GM21526 (cell line): ENCODE measurements at regions not wholly inside any gene's neighbourhood (a gene's known extent, or its start where the extent isn't known, plus 50 kb on each side); places are given as distances from the start of the nearest gene placed in this dataset.

Experiments
- ATAC-seq: cut with Tn5 transposase; IDR thresholded peaks from one replicate; pipeline ENCODE4 v1.9.1; 2021; ENCODE audit warnings: moderate library complexity; ENCODE audit not compliant: unreplicated experiment, low FRiP score

- no peak for ATAC-seq
Measured at GRCh38 chr2:236841389-236841788, 244.3 kb upstream of the COPS8 start.

- no peak for ATAC-seq
Measured at GRCh38 chr2:236843161-236843968, 242.3 kb upstream of the COPS8 start.

GRCh38 chr2:236844711-236845110 is 241.0 kb upstream of the COPS8 start:
- no peak for ATAC-seq

- ATAC-seq: no peak
Measured at GRCh38 chr2:236847023-236847422, 238.7 kb upstream of the COPS8 start.

GRCh38 chr2:236847538-236848263 is 238.0 kb upstream of the COPS8 start:
- no peak for ATAC-seq

GRCh38 chr2:236848501-236848900 is 237.2 kb upstream of the COPS8 start:
- no peak for ATAC-seq

- ATAC-seq: no peak
Measured at GRCh38 chr2:236849508-236849907, 236.2 kb upstream of the COPS8 start.

GRCh38 chr2:236849940-236850339 is 235.7 kb upstream of the COPS8 start:
- ATAC-seq: no peak

GRCh38 chr2:236851187-236851586 is 234.5 kb upstream of the COPS8 start:
- no peak for ATAC-seq

- no peak for ATAC-seq
Measured at GRCh38 chr2:236852100-236852976, 233.4 kb upstream of the COPS8 start.

GRCh38 chr2:236852977-236853374 is 232.7 kb upstream of the COPS8 start:
- ATAC-seq: no peak

- no peak for ATAC-seq
Measured at GRCh38 chr2:236853585-236854051, 232.1 kb upstream of the COPS8 start.

GRCh38 chr2:236855176-236855865 is 230.4 kb upstream of the COPS8 start:
- ATAC-seq: no peak

- ATAC-seq: no peak
Measured at GRCh38 chr2:236855866-236856847, 229.5 kb upstream of the COPS8 start.

- no peak for ATAC-seq
Measured at GRCh38 chr2:236856848-236857235, 228.8 kb upstream of the COPS8 start.

GRCh38 chr2:236857246-236857645 is 228.4 kb upstream of the COPS8 start:
- no peak for ATAC-seq

GRCh38 chr2:236857781-236858180 is 227.9 kb upstream of the COPS8 start:
- no peak for ATAC-seq

GRCh38 chr2:236858661-236859060 is 227.0 kb upstream of the COPS8 start:
- ATAC-seq: no peak

GRCh38 chr2:236859908-236860307 is 225.8 kb upstream of the COPS8 start:
- no peak for ATAC-seq
